ENCODE measurements at regions not wholly inside any gene's neighbourhood (a gene's known extent, or its start where the extent isn't known, plus 50 kb on each side); places are given as distances from the start of the nearest gene placed in this dataset.

DNA sequence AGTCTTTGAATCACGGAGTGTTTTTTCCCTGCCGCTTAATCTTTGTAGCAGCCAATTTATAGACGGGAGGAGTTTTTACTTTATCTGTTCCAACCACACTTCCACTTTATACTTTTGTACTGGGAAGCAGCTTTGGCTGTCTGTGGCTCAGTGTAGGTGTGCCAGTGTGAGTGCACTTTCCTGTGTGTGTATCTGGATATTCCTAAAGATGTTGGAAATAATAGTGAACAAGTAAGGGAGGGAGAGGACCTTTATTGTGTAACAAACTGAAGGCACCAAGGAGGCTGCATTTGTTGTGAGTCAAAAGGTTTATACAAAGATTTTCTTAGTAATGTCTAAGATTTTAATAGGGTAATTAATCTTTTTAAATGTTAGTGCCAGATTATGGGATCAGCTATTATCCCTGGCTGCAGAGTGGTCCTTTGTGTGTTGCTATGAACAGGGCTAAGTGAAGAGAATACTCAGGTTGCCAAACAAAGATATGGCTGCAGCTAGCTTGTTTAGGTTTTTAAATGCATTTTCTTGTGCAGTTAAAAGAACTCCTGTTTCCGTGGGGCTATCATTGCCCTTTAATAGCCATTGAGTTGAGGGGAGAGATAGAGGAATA lies 226.3 kb downstream of the RNF144B start:
- TF ChIP-seq, protein P1, sequence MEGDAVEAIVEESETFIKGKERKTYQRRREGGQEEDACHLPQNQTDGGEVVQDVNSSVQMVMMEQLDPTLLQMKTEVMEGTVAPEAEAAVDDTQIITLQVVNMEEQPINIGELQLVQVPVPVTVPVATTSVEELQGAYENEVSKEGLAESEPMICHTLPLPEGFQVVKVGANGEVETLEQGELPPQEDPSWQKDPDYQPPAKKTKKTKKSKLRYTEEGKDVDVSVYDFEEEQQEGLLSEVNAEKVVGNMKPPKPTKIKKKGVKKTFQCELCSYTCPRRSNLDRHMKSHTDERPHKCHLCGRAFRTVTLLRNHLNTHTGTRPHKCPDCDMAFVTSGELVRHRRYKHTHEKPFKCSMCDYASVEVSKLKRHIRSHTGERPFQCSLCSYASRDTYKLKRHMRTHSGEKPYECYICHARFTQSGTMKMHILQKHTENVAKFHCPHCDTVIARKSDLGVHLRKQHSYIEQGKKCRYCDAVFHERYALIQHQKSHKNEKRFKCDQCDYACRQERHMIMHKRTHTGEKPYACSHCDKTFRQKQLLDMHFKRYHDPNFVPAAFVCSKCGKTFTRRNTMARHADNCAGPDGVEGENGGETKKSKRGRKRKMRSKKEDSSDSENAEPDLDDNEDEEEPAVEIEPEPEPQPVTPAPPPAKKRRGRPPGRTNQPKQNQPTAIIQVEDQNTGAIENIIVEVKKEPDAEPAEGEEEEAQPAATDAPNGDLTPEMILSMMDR (IDR thresholded peaks at IDR 0.05): no peak
- TF ChIP-seq POLR2AphosphoS5 (IDR thresholded peaks at IDR 0.05) (no peak), POLR2A (IDR thresholded peaks at IDR 0.05) (no peak)
